ENCODE measurements at regions not wholly inside any gene's neighbourhood (a gene's known extent, or its start where the extent isn't known, plus 50 kb on each side); places are given as distances from the start of the nearest gene placed in this dataset.

DNA sequence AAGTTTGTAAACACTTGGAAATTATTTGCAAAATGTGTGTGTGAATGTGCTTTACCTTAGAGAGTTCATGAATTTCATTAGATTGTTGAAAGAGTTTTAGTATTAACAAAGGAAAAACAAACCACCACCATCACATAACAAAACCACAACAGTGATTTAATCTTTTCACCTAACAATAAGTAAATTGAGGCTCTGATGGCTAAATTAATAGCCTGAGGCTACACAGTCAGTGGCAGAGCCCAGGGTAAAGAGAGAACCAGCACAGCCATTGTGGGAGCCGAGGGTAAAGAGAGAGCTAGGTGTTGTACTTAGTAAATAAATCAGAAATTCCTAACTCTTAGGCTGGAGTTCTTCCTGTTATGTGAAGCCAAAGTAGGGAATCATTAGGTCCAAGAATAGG lies 51.2 kb upstream of the CAPRIN2 start:
- Histone ChIP-seq H3K27me3 (ENCODE audit: control insufficient read depth, insufficient read depth, low read length) (no peaks in the 10 kb centered on the region), H3K9me3 (ENCODE audit: control insufficient read depth, insufficient read depth, low read length) (no peaks in the 10 kb centered on the region), H3K4me3 (ENCODE audit: low read length) (no peak overlapping the region), H3K27ac (ENCODE audit: low read length) (no peak overlapping the region), H3K36me3 (ENCODE audit: control insufficient read depth, insufficient read depth, low read length) (no peaks in the 10 kb centered on the region), H3K4me1 (ENCODE audit: control insufficient read depth, insufficient read depth, low read length) (peaks cover 2% of the 10 kb centered on the region)
- Mint-ChIP-seq H3K36me3 (no peaks in the 10 kb centered on the region), H3K9me3 (no peaks in the 10 kb centered on the region), H3K27ac (no peak overlapping the region), H3K4me3 (no peak overlapping the region), H3K4me1 (no peaks in the 10 kb centered on the region), H3K27me3 (ENCODE audit: low read depth in 2 of 2) (peaks cover 5 to 8% of the 10 kb centered on the region in 2 donors)
- ATAC-seq = no peak
- 80% methylated on average over 1 of the region's 1 CpG for WGBS (ENCODE audit: insufficient coverage)
- intact Hi-C loops (cut with micrococcal nuclease) = no loop called here
- DNase-seq = no peak
- TF ChIP-seq, protein P1, sequence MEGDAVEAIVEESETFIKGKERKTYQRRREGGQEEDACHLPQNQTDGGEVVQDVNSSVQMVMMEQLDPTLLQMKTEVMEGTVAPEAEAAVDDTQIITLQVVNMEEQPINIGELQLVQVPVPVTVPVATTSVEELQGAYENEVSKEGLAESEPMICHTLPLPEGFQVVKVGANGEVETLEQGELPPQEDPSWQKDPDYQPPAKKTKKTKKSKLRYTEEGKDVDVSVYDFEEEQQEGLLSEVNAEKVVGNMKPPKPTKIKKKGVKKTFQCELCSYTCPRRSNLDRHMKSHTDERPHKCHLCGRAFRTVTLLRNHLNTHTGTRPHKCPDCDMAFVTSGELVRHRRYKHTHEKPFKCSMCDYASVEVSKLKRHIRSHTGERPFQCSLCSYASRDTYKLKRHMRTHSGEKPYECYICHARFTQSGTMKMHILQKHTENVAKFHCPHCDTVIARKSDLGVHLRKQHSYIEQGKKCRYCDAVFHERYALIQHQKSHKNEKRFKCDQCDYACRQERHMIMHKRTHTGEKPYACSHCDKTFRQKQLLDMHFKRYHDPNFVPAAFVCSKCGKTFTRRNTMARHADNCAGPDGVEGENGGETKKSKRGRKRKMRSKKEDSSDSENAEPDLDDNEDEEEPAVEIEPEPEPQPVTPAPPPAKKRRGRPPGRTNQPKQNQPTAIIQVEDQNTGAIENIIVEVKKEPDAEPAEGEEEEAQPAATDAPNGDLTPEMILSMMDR (IDR thresholded peaks at IDR 0.05) = no peak

Data from natural killer cell (primary cell).